Stimulated activated CD4-positive, alpha-beta T cell treated with anti-CD3 and anti-CD28 coated beads, Interleukin-15, amount 100 ng/mL, for 24 hours (primary cell): ENCODE measurements at regions not wholly inside any gene's neighbourhood (a gene's known extent, or its start where the extent isn't known, plus 50 kb on each side); places are given as distances from the start of the nearest gene placed in this dataset.
"Not testable (repeated sequence)": the region's sequence is repeated elsewhere in the genome, so short reads cannot be mapped to it uniquely, and the experiment has no call there.

ENCODE experiments used
- DNase-seq: peaks from one replicate; pipeline ENCODE4 v3.0.0-alpha.2; 2020

DNA sequence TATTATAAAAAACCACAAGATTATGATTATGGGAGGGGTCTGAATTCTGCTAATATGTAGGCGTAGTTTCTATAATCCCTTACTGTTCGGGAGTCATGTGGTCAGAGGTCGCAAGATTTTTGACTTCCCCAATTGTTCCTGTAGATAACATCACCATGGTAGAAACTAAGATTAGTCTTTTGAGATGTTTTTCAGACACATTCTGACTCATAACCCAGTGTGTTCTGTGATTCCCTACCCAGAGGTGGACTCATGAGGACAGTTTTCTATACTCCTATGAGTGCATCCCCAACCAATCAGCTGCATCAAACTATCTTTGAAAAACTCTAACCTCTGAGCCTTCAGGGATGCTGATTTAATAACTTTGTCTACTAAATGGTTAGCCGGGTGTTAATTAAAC is 175.5 kb downstream of the RFPL4B start:
- DNase-seq, result no peak

DNA sequence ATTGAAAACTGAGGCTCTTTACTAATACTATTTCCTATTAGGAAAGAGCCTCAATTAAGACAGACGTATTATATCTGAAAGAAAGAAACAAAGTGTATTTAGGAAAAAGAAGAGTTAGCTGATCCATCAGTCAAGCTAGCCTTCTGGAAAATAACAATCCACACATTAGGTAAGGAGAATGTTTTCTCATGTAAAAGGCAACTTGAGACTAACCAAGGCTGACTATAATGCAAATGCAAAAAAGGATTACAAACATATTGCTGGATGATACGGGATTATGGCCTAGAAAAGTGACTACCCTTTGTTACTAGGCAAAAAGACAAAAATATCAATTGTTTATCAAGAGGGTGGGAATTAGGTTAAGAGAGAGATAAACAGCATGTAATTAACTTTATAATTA is 176.9 kb downstream of the RFPL4B start:
- DNase-seq, result no peak

DNA sequence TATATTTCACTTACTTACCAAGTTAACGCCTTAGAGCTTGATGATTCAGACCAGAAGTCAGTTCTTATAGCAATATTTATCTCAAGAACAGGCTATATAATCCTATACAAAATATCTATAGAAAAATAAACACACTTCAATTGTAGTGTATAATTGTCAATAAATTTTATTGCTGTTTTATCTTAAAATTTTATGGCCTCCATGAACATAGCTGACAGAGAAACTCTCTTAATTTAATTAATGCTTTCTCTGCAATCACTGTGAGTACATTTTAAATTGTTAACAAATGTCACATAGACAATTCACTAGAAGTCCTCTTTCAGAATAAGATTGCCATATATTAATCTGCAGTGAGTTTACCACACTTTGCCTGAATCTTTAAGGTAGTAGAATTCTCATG is 178.6 kb downstream of the RFPL4B start:
- no peak for DNase-seq

DNA sequence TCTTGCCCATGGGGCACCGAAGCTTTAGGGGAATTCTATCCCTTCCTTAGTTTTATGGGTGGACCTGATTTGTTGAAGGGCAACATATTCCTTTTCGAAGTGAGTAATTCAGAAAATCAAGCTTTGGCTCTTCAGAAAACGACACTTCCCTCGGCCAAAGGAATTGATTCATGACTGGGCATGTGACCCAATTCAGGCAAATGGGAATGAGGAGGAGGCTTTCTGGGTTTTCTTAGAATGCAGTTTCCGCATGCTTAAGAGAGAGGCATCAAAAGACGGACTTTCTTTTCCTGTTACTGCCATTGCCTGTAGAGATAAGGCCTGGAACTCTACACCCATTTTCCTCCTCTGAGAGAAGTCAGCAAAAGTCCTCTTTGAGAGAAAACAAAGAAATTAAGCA is 179.5 kb downstream of the RFPL4B start:
- no peak for DNase-seq

DNA sequence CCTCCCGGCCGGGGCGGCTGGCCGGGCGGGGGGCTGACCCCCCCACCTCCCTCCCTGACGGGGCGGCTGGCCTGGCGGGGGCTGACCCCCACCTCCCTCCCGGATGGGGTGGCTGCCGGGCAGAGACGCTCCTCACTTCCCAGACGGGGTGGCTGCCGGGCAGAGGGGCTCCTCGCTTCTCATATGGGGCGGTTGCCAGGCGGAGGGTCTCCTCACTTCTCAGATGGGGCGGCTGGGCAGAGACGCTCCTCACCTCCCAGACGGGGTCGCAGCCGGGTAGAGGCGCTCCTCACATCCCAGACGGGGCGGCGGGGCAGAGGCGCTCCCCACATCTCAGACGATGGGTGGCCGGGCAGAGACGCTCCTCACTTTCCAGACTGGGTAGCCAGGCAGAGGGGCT is 181.2 kb downstream of the RFPL4B start:
- DNase-seq, result not testable (repeated sequence)

DNA sequence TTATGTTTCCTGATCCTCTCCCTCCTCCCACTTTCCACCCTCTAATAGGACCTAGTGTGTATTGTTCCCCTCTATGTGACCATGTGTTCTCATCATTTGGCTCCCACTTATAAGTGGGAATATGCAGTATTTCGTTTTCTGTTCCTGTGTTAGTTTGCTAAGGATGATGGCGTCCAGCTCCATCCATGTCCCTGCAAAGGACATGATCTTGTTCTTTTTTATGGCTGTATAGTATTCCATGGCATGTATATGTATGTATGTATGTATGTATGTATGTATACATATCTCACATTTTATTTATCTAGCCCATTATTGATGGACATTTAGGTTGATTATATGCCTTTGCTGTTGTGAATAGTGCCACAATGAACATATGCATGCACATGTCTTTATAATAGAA is 188.7 kb downstream of the RFPL4B start:
- DNase-seq, result no peak

DNA sequence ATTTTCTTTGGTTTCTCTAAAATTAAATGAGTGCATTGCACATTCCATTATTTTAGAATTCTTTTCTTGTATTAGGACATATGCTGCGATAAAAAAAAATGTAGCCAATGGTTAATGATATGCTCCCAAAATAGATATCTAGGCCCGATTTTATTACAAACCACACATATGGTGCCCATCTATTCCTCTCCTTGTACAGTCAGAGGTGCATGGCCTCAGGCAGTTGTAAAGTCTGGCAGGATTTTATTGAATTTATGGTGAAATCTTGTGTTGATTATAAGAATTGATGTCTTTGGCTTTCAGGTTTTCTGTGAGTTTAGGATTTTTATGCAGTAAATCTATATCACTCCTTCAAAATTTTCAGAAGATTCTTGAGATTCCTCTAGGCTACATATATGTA is 192.2 kb downstream of the RFPL4B start:
- no peak for DNase-seq

DNA sequence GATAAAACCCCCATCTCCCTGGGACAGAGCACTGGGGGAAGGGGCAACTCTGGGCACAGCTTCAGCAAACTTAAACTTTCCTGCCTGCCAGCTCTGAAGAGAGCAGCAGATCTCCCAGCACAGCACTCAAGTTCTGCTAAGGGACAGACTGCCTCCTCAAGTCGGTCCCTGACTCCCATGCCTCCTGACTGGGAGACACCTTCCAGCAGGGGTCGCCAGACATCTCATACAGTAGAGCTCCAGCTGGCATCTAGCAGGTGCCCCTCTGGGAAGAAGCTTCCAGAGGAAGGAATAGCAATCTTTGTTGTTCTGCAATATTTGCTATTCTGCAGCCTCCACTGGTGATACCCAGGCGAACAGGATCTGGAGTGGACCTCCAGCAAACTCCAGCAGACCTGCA is 194.7 kb downstream of the RFPL4B start:
- DNase-seq, result peak; percentile 8

DNA sequence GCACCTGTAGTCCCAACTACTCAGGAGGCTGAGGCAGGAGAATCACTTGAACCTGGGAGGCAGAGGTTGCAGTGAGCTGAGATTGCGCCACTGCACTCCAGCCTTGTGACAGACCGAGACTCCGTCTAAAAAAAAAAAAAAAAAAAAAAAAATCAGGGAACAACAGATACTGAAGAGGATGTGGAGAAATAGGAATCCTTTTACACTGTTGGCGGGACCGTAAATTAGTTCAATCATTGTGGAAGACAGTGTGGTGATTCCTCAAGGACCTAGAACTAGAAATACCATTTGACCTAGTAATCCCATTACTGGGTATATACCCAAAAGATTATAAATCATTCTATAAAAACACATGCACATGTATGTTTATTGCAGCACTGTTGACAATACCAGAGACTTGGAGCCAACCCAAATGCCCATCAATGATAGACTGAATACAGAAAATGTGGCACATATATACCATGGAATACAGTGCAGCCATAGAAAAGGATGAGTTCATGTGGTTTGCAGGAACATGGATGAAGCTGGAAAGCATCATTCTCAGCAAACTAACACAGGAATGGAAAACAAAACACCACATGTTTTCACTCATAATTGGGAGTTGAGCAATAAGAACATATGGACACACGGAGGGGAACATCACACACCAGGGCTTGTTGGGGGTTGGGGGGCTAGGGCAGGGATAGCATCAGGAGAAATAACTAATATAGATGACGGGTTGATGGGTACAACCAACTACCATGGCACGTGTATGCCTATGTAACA is 200.4 kb downstream of the RFPL4B start:
- DNase-seq, result not testable (repeated sequence)

DNA sequence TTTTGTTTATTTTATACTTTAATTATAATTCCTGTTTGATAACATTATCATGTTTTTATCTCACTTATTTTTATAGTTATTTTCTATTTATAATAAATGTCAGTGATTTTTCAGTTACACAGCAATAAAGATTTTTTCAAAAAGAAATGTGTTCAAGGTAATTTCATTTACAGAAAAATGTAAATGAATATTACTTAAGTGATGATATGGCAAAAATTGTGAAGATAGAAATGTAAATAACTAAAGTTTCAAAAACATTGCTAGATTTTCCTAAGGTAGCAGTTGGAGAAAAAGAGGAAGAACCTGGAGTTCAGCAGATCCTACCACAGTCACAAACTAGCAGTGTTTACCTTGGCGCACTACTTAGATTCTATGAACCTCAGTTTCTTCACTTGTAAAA is 202.6 kb downstream of the RFPL4B start:
- no peak for DNase-seq

DNA sequence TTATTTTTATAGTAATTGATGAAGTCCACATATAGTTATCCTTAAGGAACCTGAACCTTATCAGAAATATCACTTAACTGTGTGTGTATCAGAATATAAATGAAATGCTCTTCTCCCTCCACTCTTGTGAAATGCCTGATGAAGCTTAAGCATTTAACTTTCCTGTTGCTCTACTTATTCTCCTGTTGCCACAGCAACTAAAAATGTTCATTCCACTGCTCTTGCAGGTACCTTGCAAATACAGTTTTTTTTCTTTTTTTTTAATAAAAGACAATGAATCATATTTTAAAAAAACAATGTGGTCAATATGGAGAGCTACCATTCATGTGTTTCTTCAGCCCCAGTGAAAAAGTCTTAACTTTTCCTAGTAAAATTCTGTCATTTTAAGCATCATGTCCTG is 210.3 kb downstream of the RFPL4B start:
- DNase-seq, result no peak

DNA sequence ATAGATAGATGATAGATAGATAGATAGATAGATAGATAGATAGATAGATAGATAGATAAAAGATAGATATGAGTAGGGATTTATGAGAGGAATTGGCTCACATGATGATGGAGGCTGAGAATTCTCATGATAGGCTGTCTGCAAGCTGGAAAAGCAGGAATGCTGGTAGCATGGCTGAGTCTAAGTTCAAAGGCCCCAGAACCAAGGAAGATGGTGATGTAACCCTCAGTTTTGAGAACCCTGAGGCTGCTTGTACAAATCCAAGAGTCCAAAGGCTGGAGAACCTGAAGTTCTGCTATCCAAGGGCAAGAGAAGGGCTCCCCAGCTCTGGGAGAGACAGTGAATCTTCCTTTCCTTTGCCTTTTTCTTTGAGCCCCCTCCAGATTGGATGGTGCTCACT is 210.8 kb downstream of the RFPL4B start:
- no peak for DNase-seq

DNA sequence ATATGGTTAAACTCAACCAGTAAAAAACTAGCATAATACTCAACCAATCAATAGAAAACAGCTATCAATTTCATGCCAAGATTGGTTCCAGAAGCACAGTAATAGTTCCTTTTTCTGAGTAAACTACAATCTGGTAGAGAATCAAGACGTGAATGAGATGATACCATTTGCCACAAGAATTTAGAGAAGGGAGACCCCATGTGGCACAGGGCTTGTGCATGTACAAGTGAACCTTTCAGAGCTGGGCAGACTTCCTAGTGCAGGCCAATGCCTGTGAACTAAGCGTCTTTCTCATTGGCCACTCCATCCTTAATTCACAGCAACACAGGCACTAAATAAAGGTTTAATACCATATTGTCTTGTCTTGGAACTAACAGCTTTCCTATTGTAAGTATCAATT is 213.5 kb downstream of the RFPL4B start:
- no peak for DNase-seq

DNA sequence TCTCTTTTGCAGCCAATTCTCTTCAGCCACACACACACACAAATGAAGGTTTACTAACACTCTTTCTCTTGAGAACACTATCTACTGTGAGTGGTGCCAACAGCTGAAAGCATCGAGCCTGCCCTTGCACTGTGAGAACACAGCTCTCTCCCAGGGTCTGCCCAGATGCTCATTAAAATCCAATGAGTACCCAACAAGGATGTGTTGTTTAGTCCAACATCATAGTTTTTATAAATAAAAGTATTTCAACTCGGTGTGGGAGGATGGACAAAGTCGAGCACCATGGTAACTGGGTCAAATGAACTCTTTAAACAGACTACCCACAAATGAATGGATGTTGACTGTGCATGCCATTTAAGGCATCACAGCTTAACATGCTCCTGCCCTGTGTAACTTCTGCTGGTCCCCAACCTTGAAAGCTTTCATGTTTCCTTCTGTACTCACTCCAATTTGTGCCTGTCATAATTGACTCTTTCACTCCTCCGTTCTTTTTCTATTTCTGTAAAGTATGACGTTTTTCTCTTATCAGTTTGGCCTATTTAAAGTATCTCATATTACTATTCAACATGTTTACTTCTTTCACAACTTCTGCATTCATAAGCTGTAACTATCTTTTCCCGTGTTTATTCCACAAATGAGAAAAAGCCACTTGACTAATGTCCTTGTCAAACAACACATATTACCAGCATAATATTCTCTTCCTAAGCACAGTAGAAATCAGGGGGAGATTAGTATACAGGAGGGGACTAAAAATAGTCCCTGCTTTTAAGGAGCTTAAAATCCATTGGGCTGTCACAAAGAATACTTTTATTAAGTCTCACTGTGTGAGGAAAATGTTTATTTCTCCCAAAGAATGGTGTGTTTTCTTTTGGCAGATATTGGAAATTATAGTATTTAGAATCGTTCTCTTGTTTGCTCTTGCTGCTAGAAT is 215.4 kb downstream of the RFPL4B start:
- no peak for DNase-seq

DNA sequence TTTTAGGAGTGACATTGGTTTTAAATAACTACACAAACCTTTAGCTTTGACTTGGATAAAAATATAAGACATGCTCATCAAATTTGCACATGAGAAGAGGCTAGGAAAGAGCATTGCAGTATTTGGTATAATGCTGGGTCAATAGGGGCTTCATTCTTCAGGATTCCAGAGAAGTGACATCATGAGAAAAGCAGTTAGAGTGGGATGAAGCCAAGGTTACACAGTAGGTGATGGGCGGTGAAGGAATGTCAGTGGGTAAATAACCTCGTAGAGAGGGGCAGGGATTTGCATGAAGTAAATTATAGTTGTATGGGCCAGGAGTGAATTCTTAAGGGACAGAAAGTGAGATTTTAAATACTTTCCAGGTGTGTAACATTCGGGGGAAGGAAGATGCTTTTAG is 216.2 kb downstream of the RFPL4B start:
- no peak for DNase-seq

DNA sequence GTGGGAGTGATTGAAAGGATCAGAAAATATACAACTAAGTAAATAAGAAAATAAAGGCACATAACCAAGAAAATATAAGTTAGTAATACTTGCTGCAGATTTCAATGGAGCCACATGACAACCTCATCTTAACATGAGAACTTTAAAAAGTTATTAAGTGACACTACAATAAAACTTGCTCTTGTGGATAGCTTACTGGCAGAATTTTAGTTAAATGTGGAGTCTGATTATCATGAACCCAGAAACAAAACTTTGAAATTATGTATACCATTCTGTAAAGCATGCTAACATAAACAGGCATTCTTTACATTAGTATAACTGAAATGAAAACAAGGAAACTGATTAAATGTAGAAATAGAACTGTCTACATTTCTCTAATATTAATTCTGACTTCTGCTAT is 220.9 kb downstream of the RFPL4B start:
- DNase-seq, result no peak

DNA sequence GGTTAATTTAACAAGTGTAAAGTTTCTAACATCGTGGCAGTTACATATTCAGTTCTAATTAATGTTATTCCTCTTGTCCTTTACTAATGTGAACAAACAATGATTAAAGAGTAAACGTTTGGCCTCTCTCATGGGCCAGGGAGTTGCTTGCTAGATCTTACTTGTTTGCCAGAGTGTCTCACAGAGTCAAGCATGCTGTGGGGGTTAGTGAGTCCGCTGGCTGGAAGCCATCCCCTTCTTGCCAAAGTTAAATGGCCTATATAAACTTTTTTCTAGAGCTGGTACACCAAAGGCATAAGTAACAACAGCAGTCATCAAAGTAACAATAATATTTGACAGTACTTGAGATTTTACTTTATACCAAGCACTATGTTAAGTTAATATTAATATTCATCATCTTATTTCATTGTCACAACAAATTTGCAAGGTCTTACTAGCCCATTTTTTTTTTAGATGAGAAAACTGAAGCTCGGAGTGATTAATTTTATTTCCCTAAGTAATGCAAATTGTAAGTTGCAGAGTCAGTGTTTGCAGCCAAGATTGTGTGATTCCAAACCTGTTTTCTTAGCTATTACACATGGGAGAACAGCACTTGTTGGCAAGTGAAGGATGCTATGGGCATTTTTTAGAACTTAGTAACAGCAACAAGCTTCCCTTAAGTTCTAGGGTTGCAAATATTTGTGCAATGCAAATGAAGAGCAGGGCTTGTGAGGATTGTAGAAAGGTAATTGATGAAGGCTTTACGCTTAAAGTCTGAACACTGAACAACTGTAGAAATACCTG is 224.5 kb downstream of the RFPL4B start:
- DNase-seq, result no peak

DNA sequence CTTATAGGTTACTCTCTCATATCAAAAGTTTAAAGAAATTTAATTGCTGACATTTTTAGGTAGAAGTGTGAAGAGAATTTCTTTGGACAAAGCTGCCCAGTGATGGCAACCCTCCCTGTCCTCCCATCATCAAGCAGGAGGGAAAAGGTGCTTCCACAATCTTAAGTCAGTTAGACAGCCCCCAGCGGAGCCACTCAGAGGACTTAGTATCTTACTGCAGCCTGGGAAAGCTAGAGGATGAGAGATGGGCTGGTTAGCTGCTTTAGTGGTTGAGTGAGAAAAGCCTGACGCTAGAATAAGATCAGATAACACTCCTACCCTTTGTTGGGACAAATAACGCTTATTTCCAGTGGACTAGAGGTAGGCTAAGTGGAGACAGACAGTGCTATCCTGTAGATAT is 227.1 kb downstream of the RFPL4B start:
- DNase-seq, result no peak

DNA sequence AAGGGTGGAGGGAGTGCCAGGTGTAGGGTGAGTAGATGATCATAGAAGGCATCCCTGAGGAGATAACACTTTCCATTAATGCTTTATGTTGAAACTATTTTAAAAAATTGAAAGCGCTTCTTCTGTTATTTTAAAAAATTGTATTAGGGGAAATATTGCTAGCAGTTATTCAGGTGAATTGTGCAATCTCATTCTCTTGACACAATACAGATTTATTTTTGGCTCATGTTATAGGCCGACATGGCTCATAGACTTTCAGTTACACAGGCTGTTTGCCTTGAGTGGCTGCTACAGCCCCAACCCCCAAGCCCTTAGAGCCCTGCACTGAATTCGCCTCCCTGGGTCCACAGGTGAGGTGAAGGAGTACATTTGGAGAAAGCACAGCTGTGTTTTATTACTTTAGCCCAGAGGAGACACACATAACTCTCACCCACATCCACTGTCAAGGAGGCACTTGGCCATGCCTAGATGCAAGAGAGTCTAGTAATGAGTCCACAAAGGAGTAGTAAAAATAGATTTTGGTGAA is 228.2 kb downstream of the RFPL4B start:
- no peak for DNase-seq

DNA sequence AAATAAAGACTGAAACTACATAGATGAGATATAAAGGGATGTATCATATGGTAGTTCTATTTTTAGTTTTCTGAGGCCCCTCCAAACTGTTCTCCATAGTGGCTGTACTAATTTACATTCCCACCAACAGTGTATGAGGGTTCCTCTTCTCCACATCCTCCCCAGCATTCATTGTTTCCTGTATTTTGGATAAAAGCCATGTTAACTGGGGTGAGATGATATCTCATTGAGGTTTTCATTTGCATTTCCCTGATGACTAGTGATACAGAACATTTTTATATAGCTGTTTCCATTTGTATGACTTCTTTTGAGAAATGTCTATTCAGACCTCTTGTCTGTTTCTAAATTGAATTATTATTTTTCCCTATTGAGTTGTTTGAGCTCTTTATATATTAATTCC is 229.3 kb downstream of the RFPL4B start:
- DNase-seq, result no peak

DNA sequence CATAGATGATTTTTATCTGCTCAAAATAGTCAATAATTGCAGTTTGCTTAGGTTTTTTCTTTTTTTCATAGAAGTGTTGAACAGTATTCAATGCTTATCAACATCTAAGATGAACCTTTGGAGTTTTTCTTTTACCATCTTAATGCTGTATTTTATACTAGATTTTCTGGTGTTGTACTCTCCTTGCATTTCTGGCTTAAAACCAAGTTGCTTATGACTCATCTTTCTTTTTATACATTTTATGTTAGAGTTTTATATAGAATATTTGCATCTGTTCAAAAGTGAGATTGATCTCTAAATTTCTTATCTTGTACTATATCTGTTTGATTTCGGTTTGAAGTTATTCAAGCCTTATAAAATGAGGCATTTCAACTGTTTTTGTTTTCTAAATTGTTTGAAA is 232.5 kb downstream of the RFPL4B start:
- no peak for DNase-seq

DNA sequence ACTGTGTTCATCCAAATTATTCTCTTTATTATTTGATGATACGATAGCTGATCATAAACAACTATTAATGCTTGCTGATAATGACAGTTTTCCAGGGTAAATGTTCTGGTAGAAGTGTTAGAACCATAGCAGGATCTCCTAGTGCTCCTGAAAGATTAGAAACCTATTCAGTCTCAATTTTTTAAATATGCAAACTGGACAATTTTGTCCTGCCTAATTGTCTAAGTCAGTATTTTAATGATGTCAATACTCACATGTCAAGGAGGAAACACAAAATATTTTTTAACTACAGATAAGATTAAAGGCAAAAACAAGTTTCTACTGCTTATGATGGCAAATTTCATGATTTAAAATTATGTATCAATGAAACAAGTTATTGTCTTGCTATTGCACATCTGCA is 233.9 kb downstream of the RFPL4B start:
- DNase-seq, result no peak

DNA sequence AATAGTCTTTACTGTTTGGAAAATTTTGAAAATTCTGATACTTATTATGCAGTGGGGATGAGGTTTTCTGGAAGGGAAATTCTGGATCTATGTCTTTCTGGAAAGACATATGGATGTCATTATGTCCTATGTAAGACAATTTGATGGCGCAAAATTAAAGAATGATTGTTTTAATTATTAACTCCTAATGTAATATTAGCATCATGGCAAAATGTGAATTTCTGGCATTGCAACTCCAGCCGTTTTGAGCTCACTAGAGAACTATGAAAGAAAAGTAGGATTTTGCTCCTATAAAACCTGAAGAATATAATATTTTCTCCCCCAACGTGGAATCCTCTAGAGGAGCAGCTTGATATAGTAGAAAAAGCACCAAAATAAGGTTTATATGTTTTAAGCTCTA is 243.2 kb downstream of the RFPL4B start:
- DNase-seq, result no peak
